H9 (cell line): ENCODE measurements at regions not wholly inside any gene's neighbourhood (a gene's known extent, or its start where the extent isn't known, plus 50 kb on each side); places are given as distances from the start of the nearest gene placed in this dataset.

Source experiments
- DNase-seq: peaks from one replicate; pipeline ENCODE4 v3.0.0-alpha.2; 2017
- H2AFZ ChIP-seq: one replicate; pipeline ENCODE4 v1.6.1; 2013; ENCODE audit warnings: mild to moderate bottlenecking, low read length, control low read depth, moderate library complexity
- H2AK5ac ChIP-seq: 2 replicates; pipeline ENCODE4 v1.6.1; 2013; ENCODE audit warnings: low read length, control low read depth, mixed read lengths; ENCODE audit not compliant: insufficient read length
- H2BK120ac ChIP-seq: one replicate; pipeline ENCODE4 v1.6.1; 2013; ENCODE audit warnings: low read depth, mild to moderate bottlenecking, low read length, control low read depth, inconsistent platforms; ENCODE audit not compliant: poor library complexity, severe bottlenecking
- H2BK12ac ChIP-seq: 2 replicates; pipeline ENCODE4 v1.6.1; 2013; ENCODE audit warnings: low read length, control low read depth, mixed read lengths, low read depth; ENCODE audit not compliant: insufficient read length
- H2BK15ac ChIP-seq: 2 replicates; pipeline ENCODE4 v1.6.1; 2013; ENCODE audit warnings: low read depth, low read length, control low read depth
- H2BK20ac ChIP-seq: one replicate; pipeline ENCODE4 v1.6.1; 2013; ENCODE audit warnings: low read depth, mild to moderate bottlenecking, low read length, control low read depth, inconsistent platforms; ENCODE audit not compliant: poor library complexity, severe bottlenecking
- H2BK5ac ChIP-seq: 2 replicates; pipeline ENCODE4 v1.6.1; 2013; ENCODE audit warnings: low read length, control low read depth, mixed read lengths; ENCODE audit not compliant: insufficient read length
- H3K14ac ChIP-seq: 2 replicates; pipeline ENCODE4 v1.6.1; 2013; ENCODE audit warnings: low read length, control low read depth; ENCODE audit not compliant: insufficient read depth
- H3K18ac ChIP-seq: 2 replicates; pipeline ENCODE4 v1.6.1; 2013; ENCODE audit warnings: low read depth, mild to moderate bottlenecking, mixed read lengths, low read length, control low read depth; ENCODE audit not compliant: insufficient read length
- H3K23ac ChIP-seq: 2 replicates; pipeline ENCODE4 v1.6.1; 2013; ENCODE audit warnings: low read length, control low read depth, mixed read lengths, low read depth; ENCODE audit not compliant: insufficient read length
- H3K23me2 ChIP-seq: 2 replicates; pipeline ENCODE4 v1.6.1; 2013; ENCODE audit warnings: low read depth, mild to moderate bottlenecking, mixed read lengths, low read length, control low read depth; ENCODE audit not compliant: insufficient read length, poor library complexity, severe bottlenecking
- H3K27ac ChIP-seq: 2 replicates; pipeline ENCODE4 v1.5.1; 2013; ENCODE audit warnings: low read length, control low read depth, mixed read lengths, low read depth; ENCODE audit not compliant: insufficient read length
- H3K27me3 ChIP-seq: 2 replicates; pipeline ENCODE4 v1.6.1; 2013; ENCODE audit warnings: low read length, control low read depth, inconsistent platforms; ENCODE audit not compliant: insufficient read depth
- H3K4ac ChIP-seq: 2 replicates; pipeline ENCODE4 v1.6.1; 2013; ENCODE audit warnings: low read depth, mild to moderate bottlenecking, control low read depth, inconsistent platforms, low read length, moderate library complexity
- H3K4me1 ChIP-seq: 2 replicates; pipeline ENCODE4 v1.6.1; 2013; ENCODE audit warnings: low read length, control low read depth, inconsistent platforms; ENCODE audit not compliant: insufficient read depth
- H3K4me2 ChIP-seq: 2 replicates; pipeline ENCODE4 v1.6.1; 2013; ENCODE audit warnings: low read length, control low read depth, mixed read lengths; ENCODE audit not compliant: insufficient read length, insufficient read depth
- H3K56ac ChIP-seq: 2 replicates; pipeline ENCODE4 v1.6.1; 2013; ENCODE audit warnings: low read depth, mild to moderate bottlenecking, mixed read lengths, low read length, control low read depth; ENCODE audit not compliant: insufficient read length
- H3K79me1 ChIP-seq: 2 replicates; pipeline ENCODE4 v1.6.1; 2013; ENCODE audit warnings: low read depth, mild to moderate bottlenecking, moderate library complexity, low read length, control low read depth, inconsistent platforms; ENCODE audit not compliant: insufficient read depth, poor library complexity, severe bottlenecking
- H3K79me2 ChIP-seq: 2 replicates; pipeline ENCODE4 v1.6.1; 2013; ENCODE audit warnings: low read length, control low read depth, inconsistent platforms; ENCODE audit not compliant: insufficient read depth
- H3K9ac ChIP-seq: 2 replicates; pipeline ENCODE4 v1.6.1; 2013; ENCODE audit warnings: low read length, control low read depth, mixed read lengths; ENCODE audit not compliant: insufficient read length; ENCODE audit errors: extremely low read depth
- H3K9me3 ChIP-seq: one replicate; pipeline ENCODE4 v1.6.1; 2013; ENCODE audit warnings: low read depth, low read length, inconsistent platforms; ENCODE audit not compliant: control insufficient read depth
- H3T11ph ChIP-seq: one replicate; pipeline ENCODE4 v1.6.1; 2013; ENCODE audit warnings: mild to moderate bottlenecking, low read length, control low read depth, inconsistent platforms
- H4K20me1 ChIP-seq: one replicate; pipeline ENCODE4 v1.6.1; 2013; ENCODE audit not compliant: control insufficient read depth, insufficient read length, insufficient read depth
- H4K5ac ChIP-seq: 2 replicates; pipeline ENCODE4 v1.6.1; 2013; ENCODE audit warnings: low read depth, mild to moderate bottlenecking, mixed read lengths, low read length, control low read depth; ENCODE audit not compliant: insufficient read length
- H4K8ac ChIP-seq: replicated peaks from 2 replicates; pipeline ENCODE4 v1.6.1; 2013; ENCODE audit warnings: low read length, control low read depth, mixed read lengths, low read depth; ENCODE audit not compliant: insufficient read length
- H4K91ac ChIP-seq: 2 replicates; pipeline ENCODE4 v1.6.1; 2013; ENCODE audit warnings: low read depth, mild to moderate bottlenecking, moderate library complexity, mixed read lengths, low read length, control low read depth; ENCODE audit not compliant: insufficient read length
- H3K27ac Mint-ChIP-seq, 3 experiments: 2 replicates in 2 of 3; 3 replicates in 1 of 3; pipeline ENCODE4 v1.8.0; 2020 to 2021; ENCODE audit warnings: mixed read lengths in 3 of 3, mild to moderate bottlenecking in 1 of 3, moderate library complexity in 1 of 3
- H3K27me3 Mint-ChIP-seq: 2 replicates; pipeline ENCODE4 v1.8.0; 2021; ENCODE audit warnings: low read depth, mild to moderate bottlenecking, moderate library complexity, mixed read lengths
- H3K36me3 Mint-ChIP-seq, 3 experiments: 2 replicates in 2 of 3; 3 replicates in 1 of 3; pipeline ENCODE4 v1.8.0; 2020 to 2021; ENCODE audit warnings: low read depth in 3 of 3, mixed read lengths in 3 of 3; ENCODE audit not compliant: insufficient read depth in 1 of 3
- H3K4me1 Mint-ChIP-seq, 2 experiments: 2 replicates each; pipeline ENCODE4 v1.8.0; 2020; ENCODE audit warnings: mixed read lengths in 2 of 2
- H3K4me3 Mint-ChIP-seq, 2 experiments: 2 replicates in 1 of 2; 3 replicates in 1 of 2; pipeline ENCODE4 v1.8.0; 2020 to 2021; ENCODE audit warnings: mild to moderate bottlenecking in 2 of 2, mixed read lengths in 2 of 2, moderate library complexity in 1 of 2
- H3K9me3 Mint-ChIP-seq, 2 experiments: 2 replicates in 1 of 2; 3 replicates in 1 of 2; pipeline ENCODE4 v1.8.0; 2020; ENCODE audit warnings: mild to moderate bottlenecking in 2 of 2, mixed read lengths in 2 of 2, moderate library complexity in 1 of 2
- WGBS: extraction: QIAGEN DNeasy Blood & Tissue Kit; methylation state at CpG from one replicate; pipeline ENCODE4 v1.1.7; 2013; ENCODE audit warnings: missing lambda C conversion rate, low lambda C conversion rate, mixed read lengths; ENCODE audit not compliant: insufficient read length; ENCODE audit errors: extremely low coverage; 5-methylcytosine and 5-hydroxymethylcytosine counted together
- TF ChIP-seq, protein P1 (sequence below): fragments of 200-600 bp; sonication (generic); conservative IDR thresholded peaks from 3 replicates; pipeline ENCODE4 v1.8.0; 2021; ENCODE audit warnings: antibody characterized with exemption, mild to moderate bottlenecking

- Mint-ChIP-seq H3K9me3 (peaks cover 7 to 9% of the 10 kb centered on the region in 2 experiments; a peak in 4 of 5 replicates), H3K4me1 (peaks cover 11 to 14% of the 10 kb centered on the region in 2 experiments; a peak in 3 of 4 replicates), H3K36me3 (no peaks in the 10 kb centered on the region), H3K4me3 (no peak overlapping the region), H3K27ac (no peak overlapping the region), H3K27me3 (peaks cover 2% of the 10 kb centered on the region)
- no peak overlapping the region for H2BK15ac ChIP-seq
- no peak overlapping the region for H3K14ac ChIP-seq
- H3K9ac ChIP-seq: no peak overlapping the region
- no peak overlapping the region for H4K5ac ChIP-seq
- H3K18ac ChIP-seq: no peak overlapping the region
- no peak overlapping the region for H2BK120ac ChIP-seq
- no peak overlapping the region for H2AK5ac ChIP-seq
- H2BK20ac ChIP-seq: no peak overlapping the region
- no peak overlapping the region for H2AFZ ChIP-seq
- H3K79me1 ChIP-seq: no peaks in the 10 kb centered on the region
- no peak overlapping the region for H3K56ac ChIP-seq
- no peak for DNase-seq
- no peaks in the 10 kb centered on the region for H3K9me3 ChIP-seq
- H2BK12ac ChIP-seq: no peak overlapping the region
- no CpG with 5 or more reads among the region's 7 CpGs for WGBS
- H3K27ac ChIP-seq: no peak overlapping the region
- H3K79me2 ChIP-seq: no peaks in the 10 kb centered on the region
- TF ChIP-seq, protein P1, sequence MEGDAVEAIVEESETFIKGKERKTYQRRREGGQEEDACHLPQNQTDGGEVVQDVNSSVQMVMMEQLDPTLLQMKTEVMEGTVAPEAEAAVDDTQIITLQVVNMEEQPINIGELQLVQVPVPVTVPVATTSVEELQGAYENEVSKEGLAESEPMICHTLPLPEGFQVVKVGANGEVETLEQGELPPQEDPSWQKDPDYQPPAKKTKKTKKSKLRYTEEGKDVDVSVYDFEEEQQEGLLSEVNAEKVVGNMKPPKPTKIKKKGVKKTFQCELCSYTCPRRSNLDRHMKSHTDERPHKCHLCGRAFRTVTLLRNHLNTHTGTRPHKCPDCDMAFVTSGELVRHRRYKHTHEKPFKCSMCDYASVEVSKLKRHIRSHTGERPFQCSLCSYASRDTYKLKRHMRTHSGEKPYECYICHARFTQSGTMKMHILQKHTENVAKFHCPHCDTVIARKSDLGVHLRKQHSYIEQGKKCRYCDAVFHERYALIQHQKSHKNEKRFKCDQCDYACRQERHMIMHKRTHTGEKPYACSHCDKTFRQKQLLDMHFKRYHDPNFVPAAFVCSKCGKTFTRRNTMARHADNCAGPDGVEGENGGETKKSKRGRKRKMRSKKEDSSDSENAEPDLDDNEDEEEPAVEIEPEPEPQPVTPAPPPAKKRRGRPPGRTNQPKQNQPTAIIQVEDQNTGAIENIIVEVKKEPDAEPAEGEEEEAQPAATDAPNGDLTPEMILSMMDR: no peak
- peak overlapping the region; percentile 10 for H4K8ac ChIP-seq
- H3K4me2 ChIP-seq: no peak overlapping the region
- H4K20me1 ChIP-seq: no peaks in the 10 kb centered on the region
- no peaks in the 10 kb centered on the region for H3K23me2 ChIP-seq
- no peak overlapping the region for H2BK5ac ChIP-seq
- no peaks in the 10 kb centered on the region for H3K27me3 ChIP-seq
- H4K91ac ChIP-seq: no peak overlapping the region
- no peak overlapping the region for H3K4ac ChIP-seq
- no peaks in the 10 kb centered on the region for H3K4me1 ChIP-seq
- no peak overlapping the region for H3K23ac ChIP-seq
- no peak overlapping the region for H3T11ph ChIP-seq
Observed at GRCh38 chr2:3110994-3111666, 266.5 kb downstream of the EIPR1 start.
